ENCODE measurements at regions not wholly inside any gene's neighbourhood (a gene's known extent, or its start where the extent isn't known, plus 50 kb on each side); places are given as distances from the start of the nearest gene placed in this dataset.
A peak's percentile ranks its signal among the peaks of the same experiment; 100 is the strongest.

DNA sequence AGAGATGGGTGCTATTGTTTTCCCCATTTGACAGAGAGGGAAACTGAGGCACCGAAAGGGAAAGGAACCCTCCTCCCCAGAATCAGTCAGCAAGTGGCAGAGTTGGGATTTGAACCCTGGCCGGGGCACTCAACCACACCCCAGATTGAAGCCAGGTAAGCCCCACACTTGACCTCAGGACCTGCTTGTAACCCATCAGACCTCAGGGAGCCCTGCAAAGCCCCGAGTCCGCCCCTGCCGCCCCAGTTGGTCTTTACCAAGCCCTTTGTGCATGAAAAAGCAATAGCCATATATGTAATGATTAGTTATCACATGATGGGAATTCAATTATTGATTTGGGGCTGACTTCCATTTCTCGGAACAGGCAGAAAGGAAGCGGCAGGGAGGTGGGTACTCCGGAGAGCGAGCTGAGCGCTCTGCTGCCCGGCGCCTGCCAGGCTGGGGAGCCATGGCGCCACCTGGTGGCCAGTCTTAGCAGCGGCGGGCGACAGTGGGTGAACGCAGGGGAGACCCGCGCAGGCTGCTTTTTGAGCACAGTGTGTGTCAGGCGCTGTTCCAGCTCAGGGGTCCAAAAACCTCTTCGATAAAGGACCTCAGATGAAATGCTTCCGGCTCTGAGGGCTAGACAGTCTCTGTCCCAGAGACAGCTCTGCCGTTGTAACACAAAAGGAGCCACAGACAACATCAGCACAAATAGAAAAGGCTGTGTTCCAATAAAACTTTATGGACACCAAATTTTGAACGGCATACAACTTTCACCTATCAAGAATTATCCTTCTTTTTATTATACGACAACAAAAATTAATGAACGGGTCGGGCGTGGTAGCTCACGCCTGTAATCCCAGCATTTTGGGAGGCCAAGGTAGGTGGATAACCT, 82.9 kb upstream of the CACNA1A start (continued):
- TF ChIP-seq ZNF292 (CRISPR knock-in tag; IDR thresholded peaks at IDR 0.05; ENCODE audit: borderline replicate concordance, low read depth) = 0 out of 2 replicates have a peak, but pooled peaks have one; percentile 27

DNA sequence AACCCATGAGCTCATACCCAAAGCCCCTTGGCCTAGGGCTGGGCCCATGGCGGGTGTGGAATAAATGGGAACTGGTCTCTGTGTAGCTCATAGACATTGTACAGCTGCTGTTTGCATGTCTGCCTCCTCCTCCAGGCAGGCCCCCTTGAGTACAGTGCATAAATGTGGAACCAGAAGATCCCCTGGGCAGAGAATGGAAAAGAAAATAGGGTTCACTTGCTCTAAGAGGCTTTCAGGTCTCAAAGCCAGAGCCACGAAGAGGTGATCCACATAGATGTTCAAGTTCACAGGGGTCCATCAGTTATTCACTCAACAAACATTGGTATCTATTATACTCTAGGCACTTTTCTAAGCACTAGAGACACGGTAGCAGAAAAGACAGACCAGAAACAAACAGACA, 79.2 kb upstream of the CACNA1A start:
- 22% methylated on average over 3 of the region's 3 CpGs for WGBS (ENCODE audit: low lambda C conversion rate)
- no peak overlapping the region for H3K9ac ChIP-seq (ENCODE audit: insufficient read depth, low read depth, low read length)
- H3K4me2 ChIP-seq (ENCODE audit: low read depth, low read length) = no peak overlapping the region
- no TSS peak for BruUV-seq (replicated peaks)
- no peaks in the 10 kb centered on the region for H3K4me1 ChIP-seq (ENCODE audit: insufficient read depth, low read length)
- no peaks in the 10 kb centered on the region for H3K36me3 ChIP-seq (replicated peaks in 1 of 2; ENCODE audit: control insufficient read depth in 1 of 2, insufficient read depth in 2 of 2, low read length in 2 of 2)
- no peaks in the 10 kb centered on the region for H4K20me1 ChIP-seq (ENCODE audit: insufficient read depth, low read length)
- no peaks in the 10 kb centered on the region for H3K79me2 ChIP-seq (ENCODE audit: insufficient read depth, low read length)
- H3K27ac ChIP-seq (ENCODE audit: extremely low read length, insufficient read depth, low read length) = no peak overlapping the region
- no peak for FAIRE-seq
- ATAC-seq = no peak
- H2AFZ ChIP-seq (ENCODE audit: low read length) = no peak overlapping the region
- intact Hi-C loops (cut with micrococcal nuclease; ENCODE audit: unreplicated experiment) (no loop called here), in situ Hi-C loops (cut with HindIII; ENCODE audit: extremely low pct_ligation_motif_present, low pct_unique_long_range_greater_than_20kb) (no loop called here)
- ChIA-PET POLR2A (no interaction called here), CTCF (ENCODE audit: low intra/inter-chr PET ratio, low total read pairs) (no interaction called here)
- DNase-seq (ENCODE audit: low spot score) = no peak
- peak; percentile 82; the same call in 1 of the 2 replicates for TF ChIP-seq ZNF3 (CRISPR knock-in tag; IDR thresholded peaks at IDR 0.05)
- TF ChIP-seq, protein P1, sequence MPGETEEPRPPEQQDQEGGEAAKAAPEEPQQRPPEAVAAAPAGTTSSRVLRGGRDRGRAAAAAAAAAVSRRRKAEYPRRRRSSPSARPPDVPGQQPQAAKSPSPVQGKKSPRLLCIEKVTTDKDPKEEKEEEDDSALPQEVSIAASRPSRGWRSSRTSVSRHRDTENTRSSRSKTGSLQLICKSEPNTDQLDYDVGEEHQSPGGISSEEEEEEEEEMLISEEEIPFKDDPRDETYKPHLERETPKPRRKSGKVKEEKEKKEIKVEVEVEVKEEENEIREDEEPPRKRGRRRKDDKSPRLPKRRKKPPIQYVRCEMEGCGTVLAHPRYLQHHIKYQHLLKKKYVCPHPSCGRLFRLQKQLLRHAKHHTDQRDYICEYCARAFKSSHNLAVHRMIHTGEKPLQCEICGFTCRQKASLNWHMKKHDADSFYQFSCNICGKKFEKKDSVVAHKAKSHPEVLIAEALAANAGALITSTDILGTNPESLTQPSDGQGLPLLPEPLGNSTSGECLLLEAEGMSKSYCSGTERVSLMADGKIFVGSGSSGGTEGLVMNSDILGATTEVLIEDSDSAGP (CRISPR knock-in tag; IDR thresholded peaks at IDR 0.05; ENCODE audit: borderline replicate concordance) = no peak
- no peaks in the 10 kb centered on the region for H3K27me3 ChIP-seq (ENCODE audit: control insufficient read depth in 1 of 2, insufficient read depth in 2 of 2, low read length in 2 of 2)
- H3K9me3 ChIP-seq (ENCODE audit: low read length) = no peaks in the 10 kb centered on the region
- no peak overlapping the region for H3K4me3 ChIP-seq (replicated peaks in 1 of 3; ENCODE audit: insufficient read depth in 1 of 3, low read depth in 2 of 3, low read length in 3 of 3)

DNA sequence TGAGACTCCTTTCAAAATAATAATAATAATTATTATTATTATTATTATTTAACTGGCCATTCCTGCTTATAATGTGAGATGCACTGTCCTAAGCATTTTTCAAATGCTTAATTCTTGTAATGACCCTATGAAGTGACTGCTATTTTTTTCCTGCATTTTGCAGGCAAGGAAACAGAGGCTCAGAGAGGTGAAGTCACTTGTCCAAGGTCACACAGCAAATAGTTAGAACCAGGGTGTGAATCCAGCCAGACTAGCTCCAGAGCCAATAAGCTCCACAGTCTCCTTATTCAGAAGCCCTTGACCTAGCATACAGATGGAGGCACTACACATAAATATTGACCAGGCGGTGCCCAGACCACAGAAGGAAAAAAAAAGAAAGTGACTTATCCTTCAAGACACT, 77.5 kb upstream of the CACNA1A start:
- H3K4me1 ChIP-seq (ENCODE audit: insufficient read depth, low read length) = no peaks in the 10 kb centered on the region
- FAIRE-seq = no peak
- POLR2A ChIA-PET = no interaction called here
- no peak overlapping the region for H3K27ac ChIP-seq (ENCODE audit: extremely low read length, insufficient read depth, low read length)
- 33% methylated on average over 1 of the region's 1 CpG for WGBS (ENCODE audit: low lambda C conversion rate)
- no peak for ATAC-seq
- no peak overlapping the region for H3K9ac ChIP-seq (ENCODE audit: insufficient read depth, low read depth, low read length)
- H4K20me1 ChIP-seq (ENCODE audit: insufficient read depth, low read length) = no peaks in the 10 kb centered on the region
- DNase-seq (ENCODE audit: low spot score) = no peak
- no peak overlapping the region for H2AFZ ChIP-seq (ENCODE audit: low read length)
- H3K27me3 ChIP-seq (ENCODE audit: control insufficient read depth in 1 of 2, insufficient read depth in 2 of 2, low read length in 2 of 2) = no peaks in the 10 kb centered on the region
- no peaks in the 10 kb centered on the region for H3K79me2 ChIP-seq (ENCODE audit: insufficient read depth, low read length)
- in situ Hi-C loops (cut with HindIII; ENCODE audit: extremely low pct_ligation_motif_present, low pct_unique_long_range_greater_than_20kb) = no loop called here
- CTCF ChIA-PET (ENCODE audit: low intra/inter-chr PET ratio, low total read pairs) = no interaction called here
- intact Hi-C loops (cut with micrococcal nuclease; ENCODE audit: unreplicated experiment) = no loop called here
- no peaks in the 10 kb centered on the region for H3K9me3 ChIP-seq (ENCODE audit: low read length)
- BruUV-seq (replicated peaks) = no TSS peak
- no peaks in the 10 kb centered on the region for H3K36me3 ChIP-seq (replicated peaks in 1 of 2; ENCODE audit: control insufficient read depth in 1 of 2, insufficient read depth in 2 of 2, low read length in 2 of 2)
- H3K4me2 ChIP-seq (ENCODE audit: low read depth, low read length) = no peak overlapping the region
- H3K4me3 ChIP-seq (replicated peaks in 1 of 3; ENCODE audit: insufficient read depth in 1 of 3, low read depth in 2 of 3, low read length in 3 of 3) = no peak overlapping the region
- TF ChIP-seq BCL3 (CRISPR knock-in tag; IDR thresholded peaks at IDR 0.05) (no peak), HBP1 (CRISPR knock-in tag; IDR thresholded peaks at IDR 0.05; ENCODE audit: low read depth) (no peak), ZNF331 (CRISPR knock-in tag; IDR thresholded peaks at IDR 0.05) (no peak), ZNF768 (CRISPR knock-in tag; IDR thresholded peaks at IDR 0.05) (peak; percentile 35; the same call in 1 of the 2 replicates)
- TF ChIP-seq, protein P2, sequence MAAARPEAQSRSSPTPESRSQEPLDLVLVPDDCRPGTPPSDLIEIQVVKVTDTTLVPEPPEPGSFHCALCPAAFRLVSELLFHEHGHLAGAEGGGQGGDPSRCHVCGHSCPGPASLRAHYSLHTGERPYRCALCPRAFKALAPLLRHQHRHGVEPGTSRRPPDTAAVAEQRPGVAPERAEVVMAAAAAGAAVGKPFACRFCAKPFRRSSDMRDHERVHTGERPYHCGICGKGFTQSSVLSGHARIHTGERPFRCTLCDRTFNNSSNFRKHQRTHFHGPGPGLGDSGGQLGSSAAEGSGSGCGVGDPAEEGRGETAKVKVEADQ (CRISPR knock-in tag; IDR thresholded peaks at IDR 0.05; ENCODE audit: borderline replicate concordance) = no peak

All from HepG2 (cell line).